Stimulated activated CD4-positive, alpha-beta T cell treated with anti-CD3 and anti-CD28 coated beads, TNF-alpha, amount 100 ng/mL, for 24 hours (primary cell): ENCODE measurements at regions not wholly inside any gene's neighbourhood (a gene's known extent, or its start where the extent isn't known, plus 50 kb on each side); places are given as distances from the start of the nearest gene placed in this dataset.
"Not testable (repeated sequence)": the region's sequence is repeated elsewhere in the genome, so short reads cannot be mapped to it uniquely, and the experiment has no call there.

ENCODE experiments used
- DNase-seq, 3 experiments: peaks; one replicate each; pipeline ENCODE4 v3.0.0-alpha.2; 2020; ENCODE audit warnings: low read depth in 3 of 3

DNA sequence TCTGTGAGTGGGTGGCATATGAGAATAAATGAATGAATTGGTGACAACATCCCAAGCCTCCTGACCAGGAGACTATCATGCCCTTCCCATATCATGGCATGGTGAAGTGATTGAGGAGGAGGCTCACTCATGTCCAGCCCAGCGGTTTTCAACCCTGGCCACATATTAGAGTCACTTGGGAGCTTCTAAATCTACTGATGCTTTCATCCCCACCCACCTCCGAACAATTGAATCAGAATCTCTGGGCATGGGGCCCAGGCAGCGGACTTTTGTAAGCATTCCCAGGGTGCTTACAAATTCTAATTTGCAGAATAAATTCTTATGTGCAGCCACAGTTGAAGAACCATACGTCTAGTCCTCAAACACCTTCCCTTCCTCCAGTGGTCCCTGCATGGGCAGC is 81.7 kb upstream of the SEC11C start:
- no peak for DNase-seq

- DNase-seq, result no peak
Measured at GRCh38 chr18:59059140-59059539, 80.5 kb upstream of the SEC11C start.

- no peak for DNase-seq
Measured at GRCh38 chr18:59060551-59060950, 79.1 kb upstream of the SEC11C start.

- DNase-seq, result no peak
Measured at GRCh38 chr18:59061914-59062642, 77.6 kb upstream of the SEC11C start.

DNA sequence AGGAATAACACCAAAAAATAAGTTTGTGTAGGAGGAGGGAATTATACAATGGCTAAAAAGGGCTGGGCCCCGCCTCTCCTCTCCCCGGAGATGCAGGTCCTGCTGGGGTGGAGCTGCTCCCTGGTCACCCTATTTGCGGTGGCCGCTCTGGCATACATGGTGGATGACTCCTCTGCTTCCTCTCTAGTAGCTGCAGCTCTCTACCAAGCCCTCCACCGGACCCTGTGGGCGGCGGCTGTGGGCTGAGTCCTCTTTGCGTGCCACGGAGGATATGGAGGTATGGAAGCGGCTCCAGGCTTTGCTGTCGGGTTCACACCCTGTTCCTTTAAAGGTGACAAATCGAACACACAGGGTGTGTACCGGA is 77.1 kb upstream of the SEC11C start:
- DNase-seq, result no peak

GRCh38 chr18:59063300-59063906 is 76.3 kb upstream of the SEC11C start:
- DNase-seq, result no peak

DNA sequence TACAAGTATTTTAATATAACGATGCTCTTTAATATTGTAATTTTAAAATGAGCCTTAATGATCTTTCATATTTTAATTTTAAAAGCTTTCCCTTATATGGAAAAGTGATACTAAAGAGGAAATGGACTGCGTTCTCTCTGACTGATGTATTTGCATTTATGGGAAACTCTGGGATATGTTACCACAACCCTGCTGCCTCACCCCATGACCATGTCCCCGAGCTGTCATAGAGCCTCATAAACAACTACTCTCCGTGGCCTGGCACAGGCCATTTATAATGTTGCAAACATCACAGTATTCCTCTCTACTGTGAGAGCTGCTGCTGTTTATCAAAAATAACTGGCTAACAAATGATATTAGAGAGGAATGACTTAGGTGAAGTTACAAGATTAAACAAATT is 75.8 kb upstream of the SEC11C start:
- no peak for DNase-seq

- DNase-seq, result no peak
Measured at GRCh38 chr18:59065684-59066083, 74.0 kb upstream of the SEC11C start.

- peak in 1 of 3 experiments; percentile 14 for DNase-seq
Measured at GRCh38 chr18:59067873-59068272, 71.8 kb upstream of the SEC11C start.

GRCh38 chr18:59068276-59069071 is 71.2 kb upstream of the SEC11C start:
- no peak for DNase-seq

DNA sequence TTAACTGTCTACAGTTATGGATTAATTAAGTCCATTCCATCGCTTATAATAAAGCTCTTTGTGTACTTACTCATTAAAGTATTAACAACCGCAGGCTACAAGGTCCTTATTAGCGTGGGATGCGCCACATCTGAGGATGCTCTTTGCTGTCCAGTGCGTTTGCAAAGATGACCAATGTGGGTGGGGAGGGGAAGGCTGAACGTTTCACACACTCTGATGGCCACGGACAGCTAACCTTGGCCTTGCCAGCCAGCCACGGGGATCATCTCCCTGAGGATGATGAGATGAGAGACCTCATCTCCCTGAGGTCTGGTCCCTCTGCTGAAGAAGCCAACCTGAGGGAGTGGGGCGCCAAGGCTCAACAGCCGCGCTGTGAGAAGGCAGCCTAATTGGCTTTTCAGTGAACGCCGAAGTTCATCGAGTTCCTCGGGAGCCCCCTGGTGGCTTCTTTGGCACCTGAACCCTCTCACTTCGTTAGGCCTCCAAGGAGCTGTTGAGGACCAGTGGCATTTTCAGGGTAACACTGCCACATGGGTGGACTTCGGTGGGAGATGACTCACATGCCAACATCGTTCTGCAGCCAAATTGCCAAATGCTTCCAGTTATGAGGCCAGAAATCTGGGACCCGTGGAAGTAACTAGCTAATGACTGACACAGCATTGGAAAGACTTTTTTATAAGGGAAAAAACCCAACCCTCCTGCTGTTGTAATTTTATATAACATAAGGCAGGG is 69.3 kb upstream of the SEC11C start:
- DNase-seq, result peak; percentile 60 to 82 (median 69)

GRCh38 chr18:59072727-59073421 is 66.8 kb upstream of the SEC11C start:
- DNase-seq, result no peak

DNA sequence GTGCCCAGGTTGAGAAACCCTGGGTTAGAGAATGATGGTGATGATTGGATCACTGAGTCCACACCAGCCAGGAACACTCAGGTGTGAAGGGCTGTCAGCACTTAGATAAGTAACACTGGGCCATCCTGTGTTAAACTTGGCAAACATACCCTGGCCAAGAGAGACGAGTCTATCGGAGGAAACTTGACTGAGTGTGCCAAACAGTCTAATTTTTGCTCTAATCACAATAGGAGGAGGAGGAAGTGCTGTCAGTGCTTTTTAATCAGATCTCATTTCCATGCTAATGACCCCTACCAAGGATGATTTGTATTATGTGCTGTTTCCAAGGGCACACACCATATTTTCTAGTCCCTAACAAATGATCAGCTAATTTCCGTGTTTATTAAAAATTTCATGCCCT is 63.8 kb upstream of the SEC11C start:
- no peak for DNase-seq

DNA sequence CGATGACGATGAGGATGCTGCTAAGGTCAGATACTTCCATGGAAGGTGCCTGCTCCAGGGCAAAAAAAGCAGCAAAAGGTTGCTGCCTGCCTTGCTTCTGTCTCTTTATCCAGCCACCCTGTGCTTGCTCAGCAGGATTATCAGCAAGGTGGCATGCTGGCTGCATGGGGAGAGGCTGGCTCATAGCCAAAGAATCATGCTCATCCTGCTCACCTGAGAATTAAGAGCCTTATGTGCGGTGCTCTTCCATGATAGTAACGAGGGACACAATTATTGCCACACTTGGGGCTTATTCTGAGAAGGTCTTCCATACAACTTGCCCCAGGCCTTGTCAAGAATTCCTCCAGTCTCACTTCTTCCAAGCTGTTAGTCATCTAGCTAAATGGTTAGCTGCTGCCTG is 60.4 kb upstream of the SEC11C start:
- no peak for DNase-seq

GRCh38 chr18:59079687-59080501 is 59.8 kb upstream of the SEC11C start:
- not testable (repeated sequence) for DNase-seq

- no peak for DNase-seq
Measured at GRCh38 chr18:59083136-59083818, 56.4 kb upstream of the SEC11C start.

DNA sequence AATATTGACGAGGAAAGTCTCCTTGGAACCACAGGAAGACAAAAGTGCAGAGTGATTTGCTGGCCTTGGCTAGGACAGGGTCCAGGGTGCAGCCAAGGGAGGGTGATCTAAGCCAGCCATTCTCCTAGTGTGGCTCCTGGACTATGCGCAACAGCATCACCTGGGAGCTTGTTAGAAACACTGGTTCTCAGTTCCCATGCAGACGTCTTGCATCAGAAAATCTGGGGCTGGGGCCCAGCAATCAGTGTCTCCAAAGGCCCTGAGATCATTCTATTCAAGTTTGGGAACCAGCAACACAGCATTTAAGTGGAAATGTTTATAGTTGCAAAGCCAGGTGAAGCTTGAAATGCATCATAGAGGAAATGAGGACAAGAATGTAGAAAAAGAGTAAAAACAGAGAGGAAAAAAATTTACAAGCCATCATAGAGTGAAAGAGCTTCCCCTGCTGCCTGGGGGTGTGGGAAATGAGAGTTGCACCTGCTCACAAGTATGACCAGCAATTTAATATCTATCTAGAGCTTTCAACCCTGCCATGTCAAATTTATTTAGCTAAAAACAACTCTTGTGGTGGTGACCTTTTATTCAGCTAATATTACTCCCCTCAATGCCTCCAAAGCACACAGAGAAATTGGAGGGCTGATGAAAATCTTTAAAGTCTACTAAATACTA is 54.4 kb upstream of the SEC11C start:
- DNase-seq, result no peak

- DNase-seq, result no peak
Measured at GRCh38 chr18:59085797-59086196, 53.9 kb upstream of the SEC11C start.

GRCh38 chr18:59086522-59086921 is 53.2 kb upstream of the SEC11C start:
- no peak for DNase-seq

- DNase-seq, result no peak
Measured at GRCh38 chr18:59087391-59087790, 52.3 kb upstream of the SEC11C start.
